HCT116 (cell line): ENCODE measurements at regions not wholly inside any gene's neighbourhood (a gene's known extent, or its start where the extent isn't known, plus 50 kb on each side); places are given as distances from the start of the nearest gene placed in this dataset.

Experiments
- ATAC-seq: fragments of 200-7000 bp; cut with Tn5 transposase; 2 replicates; pipeline ENCODE4 v1.9.1; 2020; ENCODE audit warnings: mild to moderate bottlenecking, moderate library complexity
- BruUV-seq: library from RNA; stranded (reverse); fragments of 400-500 nt; replicated peaks from 2 replicates; lab custom pipeline; 2021; lab: Mats Ljungman, UMichigan
- CTCF ChIA-PET: fragments of 300-600 bp; sonication (Branson Sonifier 250); formaldehyde crosslinking; loops from one replicate; lab custom pipeline; 2021; ENCODE audit warnings: antibody characterized with exemption; lab: Charles Lee
- POLR2A ChIA-PET: fragments of 300-600, 350-600 bp; sonication (Branson Sonifier 250); formaldehyde crosslinking; loops from one replicate; lab custom pipeline; 2021; ENCODE audit warnings: antibody characterized with exemption; lab: Charles Lee
- RAD21 ChIA-PET, 2 experiments: fragments of 300-600 bp; sonication (Branson Sonifier 250); formaldehyde crosslinking; loops; one replicate each; lab custom pipeline; 2023; ENCODE audit warnings: low total read pairs in 2 of 2; ENCODE audit not compliant: uncharacterized antibody in 2 of 2, unreplicated experiment in 2 of 2, low non-redundant PET in 1 of 2; lab: Charles Lee
- DNase-seq: peaks from one replicate; pipeline ENCODE4 v3.0.0-alpha.2; 2010; ENCODE audit warnings: low read depth, low spot score
- H2AFZ ChIP-seq: fragments of 200-600 bp; shearing (Covaris generic), sonication (generic); 2 replicates; pipeline ENCODE4 v1.6.1; 2017; ENCODE audit warnings: low read depth, mixed run types, mixed read lengths, antibody characterized with exemption, low read length; ENCODE audit not compliant: poor library complexity, severe bottlenecking
- H3K27ac ChIP-seq: 2 replicates; pipeline ENCODE4 v1.5.1; 2012; ENCODE audit warnings: low read depth, low read length
- H3K27me3 ChIP-seq: fragments of 200-600 bp; sonication (generic); 2 replicates; pipeline ENCODE4 v1.6.1; 2016; ENCODE audit warnings: mixed run types, low read length, mixed read lengths; ENCODE audit not compliant: insufficient read depth
- H3K36me3 ChIP-seq, 2 experiments: fragments of 200-500 bp in 1 of 2; fragments of 200-600 bp in 1 of 2; sonication (Bioruptor generic) in 1 of 2; sonication (generic) in 1 of 2; 2 replicates each; pipeline versions ENCODE4 v1.5.1 to v1.6.1; 2014 to 2016; ENCODE audit warnings: low read length in 2 of 2, inconsistent platforms in 1 of 2, mixed read lengths in 1 of 2, mixed run types in 1 of 2; ENCODE audit not compliant: insufficient read depth in 2 of 2, control insufficient read depth in 1 of 2
- H3K4me1 ChIP-seq, 2 experiments: fragments of 200-600 bp in 1 of 2; sonication (generic) in 1 of 2; 2 replicates each; pipeline versions ENCODE4 v1.5.1 to v1.6.1; 2012 to 2017; ENCODE audit warnings: low read length in 2 of 2, inconsistent platforms in 1 of 2, mild to moderate bottlenecking in 1 of 2, mixed read lengths in 1 of 2, mixed run types in 1 of 2, moderate library complexity in 1 of 2; ENCODE audit not compliant: insufficient read depth in 2 of 2, control insufficient read depth in 1 of 2
- H3K4me2 ChIP-seq: fragments of 200-600 bp; sonication (generic); 2 replicates; pipeline ENCODE4 v1.6.1; 2017; ENCODE audit warnings: mixed run types, low read length, mixed read lengths
- H3K4me3 ChIP-seq, 2 experiments: fragments of 200-600 bp in 1 of 2; sonication (generic) in 1 of 2; replicated peaks in 1 of 2; 2 replicates each; pipeline ENCODE4 v1.5.1; 2011 to 2016; ENCODE audit warnings: low read length in 2 of 2, control low read depth in 1 of 2, low read depth in 1 of 2, mild to moderate bottlenecking in 1 of 2, mixed read lengths in 1 of 2, mixed run types in 1 of 2
- H3K79me2 ChIP-seq: fragments of 200-600 bp; sonication (generic); 2 replicates; pipeline ENCODE4 v1.6.1; 2017; ENCODE audit warnings: mild to moderate bottlenecking, mixed run types, low read length, moderate library complexity, mixed read lengths; ENCODE audit not compliant: insufficient read depth
- H3K9ac ChIP-seq: fragments of 200-600 bp; sonication (generic); 2 replicates; pipeline ENCODE4 v1.6.1; 2016; ENCODE audit warnings: low read length, mixed read lengths
- H3K9me2 ChIP-seq: fragments of 200-600 bp; sonication (generic), shearing (Covaris generic); 2 replicates; pipeline ENCODE4 v1.6.1; 2017; ENCODE audit warnings: mixed run types, mild to moderate bottlenecking, moderate library complexity; ENCODE audit not compliant: insufficient read depth
- H3K9me3 ChIP-seq, 2 experiments: fragments of 200-500 bp in 1 of 2; fragments of 200-600 bp in 1 of 2; sonication (Bioruptor generic) in 1 of 2; sonication (generic) in 1 of 2; 2 replicates each; pipeline ENCODE4 v1.6.1; 2014 to 2017; ENCODE audit warnings: low read length in 2 of 2, mixed read lengths in 2 of 2, inconsistent platforms in 1 of 2, low read depth in 1 of 2, mild to moderate bottlenecking in 1 of 2, mixed run types in 1 of 2, moderate library complexity in 1 of 2; ENCODE audit not compliant: control insufficient read depth in 1 of 2, insufficient read depth in 1 of 2
- H4K20me1 ChIP-seq: fragments of 200-600 bp; sonication (generic), shearing (Covaris generic); 2 replicates; pipeline ENCODE4 v1.6.1; 2017; ENCODE audit warnings: mixed run types, mild to moderate bottlenecking, moderate library complexity; ENCODE audit not compliant: insufficient read depth
- EZH2 ChIP-seq: fragments of 200-600 bp; sonication (generic); IDR thresholded peaks from 2 replicates; pipeline ENCODE4 v1.6.1; 2017; ENCODE audit warnings: antibody characterized with exemption, mixed run types
- intact Hi-C: fragments of 100-400 bp; cut with micrococcal nuclease; formaldehyde crosslinking; loops from 2 replicates; pipeline ENCODE4 v1.10.0; 2022
- TF ChIP-seq, protein P1 (sequence below): IDR thresholded peaks from 2 replicates; pipeline ENCODE4 v1.6.1; 2012; ENCODE audit warnings: low read depth
- TF ChIP-seq, protein P2 (sequence below): IDR thresholded peaks from 2 replicates; pipeline ENCODE4 v1.6.1; 2012

DNA sequence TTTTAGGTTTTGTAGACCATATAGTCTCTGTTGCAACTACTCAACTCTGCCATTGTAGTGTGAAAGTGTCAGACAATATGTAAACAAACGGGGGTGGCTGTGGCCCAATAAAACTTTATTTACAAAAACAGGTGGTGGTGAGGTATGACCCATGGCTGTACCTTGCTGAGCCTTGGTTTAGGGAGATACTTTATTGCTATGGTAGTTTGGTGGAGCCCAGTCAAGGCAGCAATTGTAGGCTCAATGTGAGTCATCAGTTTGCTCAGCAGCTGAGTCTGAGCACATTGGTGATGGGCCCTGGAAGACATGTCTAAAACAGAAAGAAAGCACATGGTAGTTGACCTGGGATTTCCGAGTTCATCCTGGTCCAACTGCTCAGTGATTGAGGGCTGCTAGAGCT lies 242.5 kb downstream of the REEP3 start (continued):
- TF ChIP-seq, protein P1, sequence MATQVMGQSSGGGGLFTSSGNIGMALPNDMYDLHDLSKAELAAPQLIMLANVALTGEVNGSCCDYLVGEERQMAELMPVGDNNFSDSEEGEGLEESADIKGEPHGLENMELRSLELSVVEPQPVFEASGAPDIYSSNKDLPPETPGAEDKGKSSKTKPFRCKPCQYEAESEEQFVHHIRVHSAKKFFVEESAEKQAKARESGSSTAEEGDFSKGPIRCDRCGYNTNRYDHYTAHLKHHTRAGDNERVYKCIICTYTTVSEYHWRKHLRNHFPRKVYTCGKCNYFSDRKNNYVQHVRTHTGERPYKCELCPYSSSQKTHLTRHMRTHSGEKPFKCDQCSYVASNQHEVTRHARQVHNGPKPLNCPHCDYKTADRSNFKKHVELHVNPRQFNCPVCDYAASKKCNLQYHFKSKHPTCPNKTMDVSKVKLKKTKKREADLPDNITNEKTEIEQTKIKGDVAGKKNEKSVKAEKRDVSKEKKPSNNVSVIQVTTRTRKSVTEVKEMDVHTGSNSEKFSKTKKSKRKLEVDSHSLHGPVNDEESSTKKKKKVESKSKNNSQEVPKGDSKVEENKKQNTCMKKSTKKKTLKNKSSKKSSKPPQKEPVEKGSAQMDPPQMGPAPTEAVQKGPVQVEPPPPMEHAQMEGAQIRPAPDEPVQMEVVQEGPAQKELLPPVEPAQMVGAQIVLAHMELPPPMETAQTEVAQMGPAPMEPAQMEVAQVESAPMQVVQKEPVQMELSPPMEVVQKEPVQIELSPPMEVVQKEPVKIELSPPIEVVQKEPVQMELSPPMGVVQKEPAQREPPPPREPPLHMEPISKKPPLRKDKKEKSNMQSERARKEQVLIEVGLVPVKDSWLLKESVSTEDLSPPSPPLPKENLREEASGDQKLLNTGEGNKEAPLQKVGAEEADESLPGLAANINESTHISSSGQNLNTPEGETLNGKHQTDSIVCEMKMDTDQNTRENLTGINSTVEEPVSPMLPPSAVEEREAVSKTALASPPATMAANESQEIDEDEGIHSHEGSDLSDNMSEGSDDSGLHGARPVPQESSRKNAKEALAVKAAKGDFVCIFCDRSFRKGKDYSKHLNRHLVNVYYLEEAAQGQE, result no peak
- no peak for TF ChIP-seq EZH2

- DNase-seq (no peak), ATAC-seq (no peak)
- H3K27ac ChIP-seq, result no peak overlapping the region
- H3K9me3 ChIP-seq, result no peaks in the 10 kb centered on the region
- no peaks in the 10 kb centered on the region for H3K36me3 ChIP-seq
- no peak overlapping the region for H3K4me2 ChIP-seq
- H3K9ac ChIP-seq, result no peak overlapping the region
- intact Hi-C loops, result loop anchor here (5.0 kb wide), 2 partner anchors 133 to 1173 kb away; no protein-coding TSS in a partner anchor
- TF ChIP-seq, protein P2, sequence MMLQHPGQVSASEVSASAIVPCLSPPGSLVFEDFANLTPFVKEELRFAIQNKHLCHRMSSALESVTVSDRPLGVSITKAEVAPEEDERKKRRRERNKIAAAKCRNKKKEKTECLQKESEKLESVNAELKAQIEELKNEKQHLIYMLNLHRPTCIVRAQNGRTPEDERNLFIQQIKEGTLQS, result no peak
- no peak overlapping the region for H3K4me3 ChIP-seq
- BruUV-seq, result no TSS peak
- no peaks in the 10 kb centered on the region for H3K4me1 ChIP-seq
- no peaks in the 10 kb centered on the region for H3K27me3 ChIP-seq
- no peaks in the 10 kb centered on the region for H3K9me2 ChIP-seq
- no peak overlapping the region for H2AFZ ChIP-seq
- ChIA-PET RAD21 (no interaction called here), CTCF (interaction anchor here (1.1 to 3.5 kb wide), 3 partner anchors 44 to 633 kb away, joined by 3 to 41 read pairs (median 24); no protein-coding TSS in a partner anchor), POLR2A (no interaction called here)
- no peaks in the 10 kb centered on the region for H4K20me1 ChIP-seq
- no peaks in the 10 kb centered on the region for H3K79me2 ChIP-seq
These were observed 243.9 kb downstream of the REEP3 start for GRCh38 chr10:63765126-63765525.
